BLaER1 (cell line): ENCODE measurements at regions not wholly inside any gene's neighbourhood (a gene's known extent, or its start where the extent isn't known, plus 50 kb on each side); places are given as distances from the start of the nearest gene placed in this dataset.

ENCODE experiments used
- H3K27ac ChIP-seq: shearing (Covaris generic); formaldehyde crosslinking; 2 replicates; pipeline ENCODE4 v1.8.1; 2022
- H3K27me3 ChIP-seq: shearing (Covaris generic); formaldehyde crosslinking; 2 replicates; pipeline ENCODE4 v1.8.1; 2022
- H3K36me3 ChIP-seq: shearing (Covaris generic); formaldehyde crosslinking; 2 replicates; pipeline ENCODE4 v1.8.1; 2022
- H3K4me1 ChIP-seq: shearing (Covaris generic); formaldehyde crosslinking; 2 replicates; pipeline ENCODE4 v1.8.1; 2022
- H3K4me2 ChIP-seq: shearing (Covaris generic); formaldehyde crosslinking; 2 replicates; pipeline ENCODE4 v1.8.1; 2022
- H3K4me3 ChIP-seq: shearing (Covaris generic); formaldehyde crosslinking; 2 replicates; pipeline ENCODE4 v1.8.1; 2022
- H3K9ac ChIP-seq: shearing (Covaris generic); formaldehyde crosslinking; 2 replicates; pipeline ENCODE4 v1.8.1; 2022
- H3K9me3 ChIP-seq: shearing (Covaris generic); formaldehyde crosslinking; 2 replicates; pipeline ENCODE4 v1.8.1; 2022
- H4K20me1 ChIP-seq: shearing (Covaris generic); formaldehyde crosslinking; 2 replicates; pipeline ENCODE4 v1.8.1; 2022
- Cebpa-rat ChIP-seq: shearing (Covaris generic); IDR thresholded peaks from 2 replicates; pipeline ENCODE4 v1.8.1; 2022

DNA sequence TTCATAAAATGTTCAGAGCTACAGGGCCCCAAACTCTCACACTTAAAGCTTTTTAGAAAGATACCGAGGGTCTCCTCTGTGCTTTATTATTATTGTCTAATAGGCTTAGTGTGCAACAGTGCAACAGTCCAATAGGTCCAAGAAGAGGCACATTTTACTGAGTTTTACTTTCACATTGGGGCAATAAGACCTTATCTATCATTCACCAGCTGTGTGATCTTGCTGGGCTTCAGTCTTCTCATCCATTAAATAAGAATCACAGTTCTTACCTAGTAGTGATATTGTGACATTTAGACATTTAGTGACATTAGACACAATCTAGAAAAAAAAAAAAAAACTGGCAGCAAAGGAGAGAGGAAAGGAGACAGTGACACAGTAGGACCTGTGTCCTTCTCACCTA, 175.8 kb upstream of the NFIA start:
- H3K4me1 ChIP-seq: peaks cover 32% of the 10 kb centered on the region
- no peaks in the 10 kb centered on the region for H3K27me3 ChIP-seq
- H3K9ac ChIP-seq: no peak overlapping the region
- H3K36me3 ChIP-seq: no peaks in the 10 kb centered on the region
- no peak overlapping the region for H3K4me3 ChIP-seq
- H4K20me1 ChIP-seq: no peaks in the 10 kb centered on the region
- H3K27ac ChIP-seq: no peak overlapping the region
- 0 out of 2 replicates have a peak, but pooled peaks cover 5% of the 10 kb centered on the region for H3K9me3 ChIP-seq
- TF ChIP-seq Cebpa-rat: no peak
- H3K4me2 ChIP-seq: no peak overlapping the region

DNA sequence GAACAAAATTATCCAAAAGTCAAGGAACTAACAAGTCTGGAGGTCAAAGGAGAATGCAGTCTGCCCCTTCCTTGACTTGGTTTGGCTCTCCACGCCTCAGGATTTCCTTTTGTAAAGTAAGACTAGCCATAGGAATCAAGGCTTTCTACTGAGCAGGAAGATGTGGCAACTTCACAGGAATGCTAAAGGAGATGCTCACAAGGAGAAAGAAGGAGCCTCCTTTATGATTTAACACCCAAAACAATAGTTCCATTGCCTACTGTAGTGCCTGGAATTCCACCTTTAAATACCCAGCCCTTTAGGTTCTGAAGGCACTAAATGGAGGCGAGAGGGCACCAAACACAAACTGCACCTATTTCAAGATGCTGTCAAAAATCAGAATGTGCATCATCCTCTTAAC, 176.3 kb upstream of the NFIA start:
- no peak overlapping the region for H3K27ac ChIP-seq

GRCh38 chr1:60904099-60904851, 178.1 kb upstream of the NFIA start:
- H3K27me3 ChIP-seq: no peaks in the 10 kb centered on the region
- H3K4me2 ChIP-seq: peak overlapping the region; percentile 66
- no peak for TF ChIP-seq Cebpa-rat
- no peak overlapping the region for H3K4me3 ChIP-seq
- H3K27ac ChIP-seq: peak overlapping the region; percentile 46; the same call in 1 of the 2 replicates
- H3K9ac ChIP-seq: 0 out of 2 replicates have a peak overlapping the region, but pooled peaks have one; percentile 8
- H3K9me3 ChIP-seq: no peaks in the 10 kb centered on the region
- no peaks in the 10 kb centered on the region for H3K36me3 ChIP-seq
- H3K4me1 ChIP-seq: peaks cover 14% of the 10 kb centered on the region
- no peaks in the 10 kb centered on the region for H4K20me1 ChIP-seq

More for the DNA sequence above, 176.3 kb upstream of the NFIA start:
- TF ChIP-seq Cebpa-rat: no peak
- Histone ChIP-seq H4K20me1 (no peaks in the 10 kb centered on the region), H3K4me2 (no peak overlapping the region), H3K27me3 (no peaks in the 10 kb centered on the region), H3K4me1 (peaks cover 28% of the 10 kb centered on the region), H3K9me3 (0 out of 2 replicates have a peak, but pooled peaks cover 5% of the 10 kb centered on the region), H3K36me3 (no peaks in the 10 kb centered on the region), H3K4me3 (no peak overlapping the region), H3K9ac (no peak overlapping the region)

DNA sequence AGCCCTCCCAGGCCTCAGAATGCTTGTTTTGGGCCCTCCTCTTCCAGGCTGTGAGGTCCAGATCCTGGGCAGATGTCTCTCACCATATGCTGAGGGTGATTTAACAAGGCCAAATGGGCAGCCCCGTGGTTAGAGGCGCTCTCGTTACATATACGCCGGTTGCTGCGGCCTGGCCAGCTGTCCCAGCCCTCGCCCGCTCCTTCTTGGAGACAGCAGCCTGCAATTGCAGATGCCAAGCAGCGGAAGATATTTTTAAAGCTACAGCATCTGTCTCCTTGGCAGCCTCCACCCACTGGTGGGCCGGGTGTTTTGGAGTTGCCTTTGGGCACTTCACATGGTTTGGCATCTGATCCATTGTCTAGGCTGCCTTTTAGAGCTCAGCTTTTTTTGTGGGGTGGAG, 178.8 kb upstream of the NFIA start:
- TF ChIP-seq Cebpa-rat: no peak
- Histone ChIP-seq H3K36me3 (no peaks in the 10 kb centered on the region), H3K27me3 (no peaks in the 10 kb centered on the region), H3K4me2 (peak overlapping the region; percentile 66; the same call in 1 of the 2 replicates), H3K9ac (0 out of 2 replicates have a peak overlapping the region, but pooled peaks have one; percentile 8), H3K27ac (no peak overlapping the region), H3K4me1 (peaks cover 14% of the 10 kb centered on the region), H4K20me1 (no peaks in the 10 kb centered on the region), H3K9me3 (no peaks in the 10 kb centered on the region), H3K4me3 (no peak overlapping the region)

GRCh38 chr1:60899464-60899863, 182.9 kb upstream of the NFIA start:
- Histone ChIP-seq H3K27me3 (no peaks in the 10 kb centered on the region), H3K9ac (no peak overlapping the region), H3K4me3 (no peak overlapping the region), H3K4me1 (peaks cover 11% of the 10 kb centered on the region), H4K20me1 (no peaks in the 10 kb centered on the region), H3K9me3 (no peaks in the 10 kb centered on the region), H3K4me2 (no peak overlapping the region), H3K36me3 (no peaks in the 10 kb centered on the region), H3K27ac (no peak overlapping the region)
- no peak for TF ChIP-seq Cebpa-rat

DNA sequence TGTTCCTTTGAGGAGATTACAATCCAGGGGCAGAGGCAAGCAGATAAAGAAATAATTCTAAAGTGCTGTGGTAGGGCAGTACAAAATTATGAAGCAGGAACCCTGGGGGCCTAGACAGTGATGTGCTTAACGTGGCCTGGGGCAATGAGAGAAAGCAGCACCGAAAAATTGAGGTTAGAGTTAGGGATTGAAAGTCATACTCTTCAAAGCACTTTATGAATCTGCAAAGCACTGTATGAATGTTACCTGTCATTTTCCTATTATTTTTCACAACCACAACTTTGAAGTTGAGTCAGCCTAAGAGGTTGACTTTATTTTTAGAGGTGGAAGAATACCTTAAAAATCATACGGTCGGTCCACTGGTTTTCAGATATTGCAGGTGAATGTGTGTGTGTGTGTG, 183.4 kb upstream of the NFIA start:
- Histone ChIP-seq H3K4me3 (no peak overlapping the region), H3K4me1 (peaks cover 6% of the 10 kb centered on the region), H3K9me3 (no peaks in the 10 kb centered on the region), H3K27ac (no peak overlapping the region), H4K20me1 (no peaks in the 10 kb centered on the region), H3K36me3 (no peaks in the 10 kb centered on the region), H3K4me2 (no peak overlapping the region), H3K9ac (no peak overlapping the region), H3K27me3 (no peaks in the 10 kb centered on the region)
- no peak for TF ChIP-seq Cebpa-rat

GRCh38 chr1:60898413-60898812, 183.9 kb upstream of the NFIA start:
- H3K36me3 ChIP-seq: no peaks in the 10 kb centered on the region
- H4K20me1 ChIP-seq: no peaks in the 10 kb centered on the region
- no peak overlapping the region for H3K9ac ChIP-seq
- H3K27ac ChIP-seq: no peak overlapping the region
- no peak overlapping the region for H3K4me3 ChIP-seq
- H3K4me1 ChIP-seq: peaks cover under 1% of the 10 kb centered on the region
- H3K27me3 ChIP-seq: no peaks in the 10 kb centered on the region
- no peaks in the 10 kb centered on the region for H3K9me3 ChIP-seq
- no peak for TF ChIP-seq Cebpa-rat
- no peak overlapping the region for H3K4me2 ChIP-seq

GRCh38 chr1:60896701-60897363, 185.5 kb upstream of the NFIA start:
- TF ChIP-seq Cebpa-rat: no peak
- no peak overlapping the region for H3K4me3 ChIP-seq
- H4K20me1 ChIP-seq: no peaks in the 10 kb centered on the region
- no peaks in the 10 kb centered on the region for H3K27me3 ChIP-seq
- H3K9me3 ChIP-seq: no peaks in the 10 kb centered on the region
- H3K27ac ChIP-seq: no peak overlapping the region
- H3K4me2 ChIP-seq: no peak overlapping the region
- no peak overlapping the region for H3K9ac ChIP-seq
- H3K4me1 ChIP-seq: no peaks in the 10 kb centered on the region
- H3K36me3 ChIP-seq: no peaks in the 10 kb centered on the region

DNA sequence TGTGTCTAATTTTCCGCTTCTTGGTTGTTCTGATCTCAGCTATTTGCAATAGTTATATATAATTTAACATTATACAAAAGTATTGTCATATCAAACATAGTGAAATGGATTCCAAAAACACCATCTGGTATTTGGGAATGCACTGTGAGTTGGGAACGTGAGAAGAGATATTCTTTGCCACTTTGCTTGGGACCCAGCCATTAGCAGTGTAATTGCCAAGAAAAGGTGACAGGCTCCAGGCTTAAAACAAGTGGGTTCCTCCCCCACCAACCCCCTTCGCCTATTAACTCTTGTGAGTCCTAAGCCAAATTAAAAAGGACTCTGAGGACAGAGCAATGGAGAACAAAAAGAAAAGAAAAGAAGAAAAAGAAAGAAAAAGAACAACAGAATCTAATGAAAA, 186.7 kb upstream of the NFIA start:
- Histone ChIP-seq H4K20me1 (no peaks in the 10 kb centered on the region), H3K9me3 (no peaks in the 10 kb centered on the region), H3K36me3 (no peaks in the 10 kb centered on the region), H3K4me1 (no peaks in the 10 kb centered on the region), H3K4me2 (no peak overlapping the region), H3K27ac (no peak overlapping the region), H3K27me3 (no peaks in the 10 kb centered on the region), H3K4me3 (no peak overlapping the region), H3K9ac (no peak overlapping the region)
- no peak for TF ChIP-seq Cebpa-rat

GRCh38 chr1:60895252-60895651, 187.1 kb upstream of the NFIA start:
- Histone ChIP-seq H3K27ac (no peak overlapping the region), H3K36me3 (no peaks in the 10 kb centered on the region), H3K9me3 (no peaks in the 10 kb centered on the region), H3K4me1 (no peaks in the 10 kb centered on the region), H3K4me2 (no peak overlapping the region), H4K20me1 (no peaks in the 10 kb centered on the region), H3K4me3 (no peak overlapping the region), H3K9ac (no peak overlapping the region), H3K27me3 (no peaks in the 10 kb centered on the region)
- TF ChIP-seq Cebpa-rat: no peak
